ENCODE measurements at regions not wholly inside any gene's neighbourhood (a gene's known extent, or its start where the extent isn't known, plus 50 kb on each side); places are given as distances from the start of the nearest gene placed in this dataset.
"Not testable (repeated sequence)": the region's sequence is repeated elsewhere in the genome, so short reads cannot be mapped to it uniquely, and the experiment has no call there.

GRCh38 chr2:21814588-21815149, 690.9 kb downstream of the TDRD15 start:
- DNase-seq = no peak

- no peak for DNase-seq
These were observed 694.5 kb downstream of the TDRD15 start for GRCh38 chr2:21818212-21818795.

GRCh38 chr2:21819454-21819853, 695.7 kb downstream of the TDRD15 start:
- no peak for DNase-seq

- no peak for DNase-seq
These were observed 696.5 kb downstream of the TDRD15 start for GRCh38 chr2:21820271-21820670.

GRCh38 chr2:21821672-21822227, 698.0 kb downstream of the TDRD15 start:
- no peak for DNase-seq

GRCh38 chr2:21822505-21822904, 698.7 kb downstream of the TDRD15 start:
- no peak for DNase-seq

- no peak for DNase-seq
These were observed 710.0 kb downstream of the TDRD15 start for GRCh38 chr2:21833767-21834166.

GRCh38 chr2:21836261-21836660, 712.5 kb downstream of the TDRD15 start:
- DNase-seq = no peak

GRCh38 chr2:21836719-21837118, 713.0 kb downstream of the TDRD15 start:
- DNase-seq = no peak

GRCh38 chr2:21837168-21837960, 713.6 kb downstream of the TDRD15 start:
- DNase-seq = no peak

GRCh38 chr2:21841341-21841740, 717.6 kb downstream of the TDRD15 start:
- DNase-seq = no peak

- not testable (repeated sequence) for DNase-seq
These were observed 726.6 kb downstream of the TDRD15 start for GRCh38 chr2:21850367-21850766.

- DNase-seq = no peak
These were observed 731.2 kb downstream of the TDRD15 start for GRCh38 chr2:21854938-21855337.

GRCh38 chr2:21856708-21857107, 732.9 kb downstream of the TDRD15 start:
- no peak for DNase-seq

- DNase-seq = no peak
These were observed 737.1 kb downstream of the TDRD15 start for GRCh38 chr2:21860907-21861306.

GRCh38 chr2:21866316-21866715, 742.5 kb downstream of the TDRD15 start:
- DNase-seq = no peak

GRCh38 chr2:21887881-21888280, 764.1 kb downstream of the TDRD15 start:
- DNase-seq = no peak

- no peak for DNase-seq
These were observed 766.3 kb downstream of the TDRD15 start for GRCh38 chr2:21890041-21890440.

- no peak for DNase-seq
These were observed 766.9 kb downstream of the TDRD15 start for GRCh38 chr2:21890716-21891115.

GRCh38 chr2:21891191-21891590, 767.4 kb downstream of the TDRD15 start:
- DNase-seq = no peak

GRCh38 chr2:21892140-21892539, 768.4 kb downstream of the TDRD15 start:
- no peak for DNase-seq

- no peak for DNase-seq
These were observed 771.4 kb downstream of the TDRD15 start for GRCh38 chr2:21895200-21895599.

GRCh38 chr2:21908712-21909380, 785.1 kb downstream of the TDRD15 start:
- DNase-seq = not testable (repeated sequence)

All from NCI-H2107 (cell line).